Gastrocnemius medialis (tissue), 4 donors: ENCODE measurements at regions not wholly inside any gene's neighbourhood (a gene's known extent, or its start where the extent isn't known, plus 50 kb on each side); places are given as distances from the start of the nearest gene placed in this dataset.

Experiments
- CTCF ChIP-seq, 5 experiments: fragments of 450-650 bp in 3 of 5; fragments of 200-600 bp in 2 of 5; sonication (generic) in 2 of 5; IDR thresholded peaks in 4 of 5; conservative IDR thresholded peaks in 1 of 5; 1 replicate in 4 of 5; 2 replicates in 1 of 5; pipeline ENCODE4 v1.5.1; 2016 to 2019; ENCODE audit warnings: antibody characterized with exemption in 5 of 5, mild to moderate bottlenecking in 3 of 5, moderate library complexity in 3 of 5
- POLR2A ChIP-seq, 2 donors: fragments of 450-650 bp; IDR thresholded peaks; one replicate each; pipeline ENCODE4 v1.6.1; 2017; ENCODE audit warnings: antibody characterized with exemption in 2 of 2, mild to moderate bottlenecking in 2 of 2, moderate library complexity in 2 of 2

- no peak for TF ChIP-seq CTCF (IDR thresholded peaks at IDR 0.05 in 4 of 5, conservative IDR thresholded peaks at IDR 0.05 in 1 of 5)
- TF ChIP-seq POLR2A (IDR thresholded peaks at IDR 0.05): no peak
Observed at GRCh38 chr5:23132231-23132630, 279.1 kb upstream of the CDH12 start.
